ENCODE measurements at regions not wholly inside any gene's neighbourhood (a gene's known extent, or its start where the extent isn't known, plus 50 kb on each side); places are given as distances from the start of the nearest gene placed in this dataset.

- TF ChIP-seq GATA2 (IDR thresholded peaks at IDR 0.05; ENCODE audit: low read depth, low read length) (no peak), GATA3 (IDR thresholded peaks at IDR 0.05; ENCODE audit: low read depth, low read length) (no peak)
Observed at GRCh38 chr12:5280086-5280485, 151.8 kb upstream of the NTF3 start.
